RWPE1 (cell line): ENCODE measurements at regions not wholly inside any gene's neighbourhood (a gene's known extent, or its start where the extent isn't known, plus 50 kb on each side); places are given as distances from the start of the nearest gene placed in this dataset.

ENCODE experiments used
- CTCF ChIA-PET: fragments of 350-600 bp; sonication (Branson Sonifier 250); formaldehyde crosslinking; extraction: SDS; loops from one replicate; lab custom pipeline; 2021; lab: Yijun Ruan, JAX
- POLR2A ChIA-PET: fragments of 400-600 bp; formaldehyde crosslinking; extraction: SDS; loops from one replicate; lab custom pipeline; 2020; ENCODE audit warnings: antibody characterized with exemption; ENCODE audit not compliant: low non-redundant PET; lab: Yijun Ruan, JAX
- DNase-seq: peaks from one replicate; pipeline ENCODE4 v3.0.0; 2012; ENCODE audit warnings: low spot score
- H3K27ac ChIP-seq: fragments of 450-650 bp; 2 replicates; pipeline ENCODE4 v1.5.1; 2017
- TF ChIP-seq, protein P1 (sequence below): fragments of 450-650 bp; conservative IDR thresholded peaks from 2 replicates; pipeline ENCODE4 v1.5.1; 2017; ENCODE audit warnings: low read depth, mild to moderate bottlenecking

- POLR2A ChIA-PET: no interaction called here
- CTCF ChIA-PET: no interaction called here
- no peak overlapping the region for H3K27ac ChIP-seq
- no peak for DNase-seq
- TF ChIP-seq, protein P1, sequence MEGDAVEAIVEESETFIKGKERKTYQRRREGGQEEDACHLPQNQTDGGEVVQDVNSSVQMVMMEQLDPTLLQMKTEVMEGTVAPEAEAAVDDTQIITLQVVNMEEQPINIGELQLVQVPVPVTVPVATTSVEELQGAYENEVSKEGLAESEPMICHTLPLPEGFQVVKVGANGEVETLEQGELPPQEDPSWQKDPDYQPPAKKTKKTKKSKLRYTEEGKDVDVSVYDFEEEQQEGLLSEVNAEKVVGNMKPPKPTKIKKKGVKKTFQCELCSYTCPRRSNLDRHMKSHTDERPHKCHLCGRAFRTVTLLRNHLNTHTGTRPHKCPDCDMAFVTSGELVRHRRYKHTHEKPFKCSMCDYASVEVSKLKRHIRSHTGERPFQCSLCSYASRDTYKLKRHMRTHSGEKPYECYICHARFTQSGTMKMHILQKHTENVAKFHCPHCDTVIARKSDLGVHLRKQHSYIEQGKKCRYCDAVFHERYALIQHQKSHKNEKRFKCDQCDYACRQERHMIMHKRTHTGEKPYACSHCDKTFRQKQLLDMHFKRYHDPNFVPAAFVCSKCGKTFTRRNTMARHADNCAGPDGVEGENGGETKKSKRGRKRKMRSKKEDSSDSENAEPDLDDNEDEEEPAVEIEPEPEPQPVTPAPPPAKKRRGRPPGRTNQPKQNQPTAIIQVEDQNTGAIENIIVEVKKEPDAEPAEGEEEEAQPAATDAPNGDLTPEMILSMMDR: no peak
These were observed 90.8 kb downstream of the OLIG3 start for GRCh38 chr6:137403443-137403842.

- no peak overlapping the region for H3K27ac ChIP-seq
- ChIA-PET POLR2A (no interaction called here), CTCF (no interaction called here)
- no peak for DNase-seq
- TF ChIP-seq, protein P1: no peak
These were observed 92.0 kb downstream of the OLIG3 start for GRCh38 chr6:137402143-137402680.

DNA sequence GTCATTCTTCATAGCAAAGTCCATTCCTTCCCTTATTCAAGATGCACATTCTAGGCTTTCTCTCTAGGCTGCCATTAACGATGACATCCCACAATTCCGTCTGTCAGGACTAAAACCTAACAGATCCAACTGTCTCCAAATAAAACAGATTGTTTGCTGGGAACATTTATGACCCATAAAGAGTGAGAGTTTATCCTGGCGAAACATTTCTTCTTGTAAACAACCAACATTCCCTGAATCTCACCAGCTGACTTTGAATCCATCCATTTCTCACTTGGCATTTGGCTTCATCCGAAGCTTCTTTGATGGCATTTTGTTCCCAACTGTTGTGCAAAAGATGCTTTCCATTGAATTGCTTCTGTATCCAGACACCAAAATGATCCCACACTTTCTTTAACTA is 93.1 kb downstream of the OLIG3 start:
- H3K27ac ChIP-seq: no peak overlapping the region
- ChIA-PET POLR2A (no interaction called here), CTCF (no interaction called here)
- no peak for DNase-seq
- TF ChIP-seq, protein P1: no peak

DNA sequence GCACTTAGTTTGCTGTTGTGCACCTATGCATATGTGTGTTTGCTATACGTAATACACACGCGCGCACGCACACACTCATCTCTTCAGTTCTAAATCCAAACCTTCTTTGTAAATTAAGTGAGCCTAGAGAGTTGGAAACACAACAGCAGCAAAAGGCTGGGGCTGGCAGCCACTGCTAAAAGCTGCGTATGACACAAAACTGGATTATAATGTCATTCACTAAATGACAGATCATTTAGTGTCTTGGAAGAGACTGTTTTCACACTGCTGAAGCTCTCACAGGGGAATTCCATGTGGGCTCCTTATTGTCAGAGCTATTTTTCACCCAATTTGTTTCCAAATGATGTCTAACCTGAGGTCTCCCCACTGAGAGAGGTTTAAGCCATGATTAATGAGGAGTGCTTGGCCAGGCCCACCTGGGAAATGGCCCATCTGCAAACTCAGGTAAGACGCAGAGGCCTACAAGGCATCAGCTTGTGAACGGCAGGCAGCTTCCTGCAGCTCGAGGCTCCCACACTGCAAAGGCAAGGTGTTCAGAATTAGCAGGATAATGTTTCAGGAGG is 94.2 kb downstream of the OLIG3 start:
- no peak overlapping the region for H3K27ac ChIP-seq
- TF ChIP-seq, protein P1: no peak
- DNase-seq: no peak
- POLR2A ChIA-PET: no interaction called here
- CTCF ChIA-PET: no interaction called here

- ChIA-PET CTCF (no interaction called here), POLR2A (no interaction called here)
- no peak overlapping the region for H3K27ac ChIP-seq
- TF ChIP-seq, protein P1: no peak
- no peak for DNase-seq
These were observed 98.9 kb downstream of the OLIG3 start for GRCh38 chr6:137395316-137395715.

DNA sequence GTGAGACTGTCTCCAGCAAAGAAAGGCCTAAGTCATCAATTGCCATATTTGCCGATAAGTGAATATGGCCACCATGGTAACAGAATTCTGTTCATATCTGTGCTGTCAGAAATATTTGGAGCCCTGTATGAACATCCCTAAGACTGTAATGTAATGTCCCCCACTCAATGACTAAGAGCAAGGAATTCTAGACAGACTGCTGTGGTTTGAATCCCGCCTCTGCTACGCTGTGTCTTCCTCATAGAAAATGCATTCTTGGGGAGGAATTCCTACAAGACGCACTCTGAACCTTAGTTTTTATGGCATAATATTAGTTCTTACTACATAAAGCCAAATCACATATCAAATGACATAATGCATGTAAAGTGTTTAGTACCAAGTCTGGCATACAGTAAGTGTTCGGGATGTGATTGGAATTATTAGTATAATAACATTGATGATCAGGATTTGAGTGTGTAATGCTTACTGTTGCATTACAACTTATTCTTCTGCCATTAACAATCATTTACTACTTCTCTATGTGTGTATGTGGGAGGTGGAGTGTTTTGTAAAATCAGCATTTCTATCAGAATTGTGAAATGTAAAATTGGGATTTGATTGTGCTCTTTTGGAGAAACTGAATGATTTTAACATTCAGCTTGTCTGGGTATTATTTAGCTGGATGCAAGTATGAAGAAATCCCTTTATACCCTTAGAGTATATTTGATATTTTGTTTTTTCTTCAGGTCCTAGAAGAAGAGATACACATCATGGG is 103.0 kb downstream of the OLIG3 start:
- TF ChIP-seq, protein P1: no peak
- no peak overlapping the region for H3K27ac ChIP-seq
- POLR2A ChIA-PET: no interaction called here
- no peak for DNase-seq
- CTCF ChIA-PET: no interaction called here
